BLaER1 treated with 17β-estradiol and CSF1 and Interleukin-3, amounts not matched to agents 10 nM and 100 nM (cell line): ENCODE measurements at regions not wholly inside any gene's neighbourhood (a gene's known extent, or its start where the extent isn't known, plus 50 kb on each side); places are given as distances from the start of the nearest gene placed in this dataset.

ENCODE experiments used
- H3K27ac ChIP-seq, 11 experiments: shearing (Covaris generic); formaldehyde crosslinking; 2 replicates each; pipeline ENCODE4 v1.8.1; 2022
- H3K27me3 ChIP-seq, 11 experiments: shearing (Covaris generic); formaldehyde crosslinking; 2 replicates each; pipeline ENCODE4 v1.8.1; 2022
- H3K36me3 ChIP-seq, 11 experiments: shearing (Covaris generic); formaldehyde crosslinking; 2 replicates each; pipeline ENCODE4 v1.8.1; 2022
- H3K4me1 ChIP-seq, 10 experiments: shearing (Covaris generic); formaldehyde crosslinking; 2 replicates each; pipeline ENCODE4 v1.8.1; 2022
- H3K4me2 ChIP-seq, 11 experiments: shearing (Covaris generic); formaldehyde crosslinking; 2 replicates each; pipeline ENCODE4 v1.8.1; 2022
- H3K4me3 ChIP-seq, 10 experiments: shearing (Covaris generic); formaldehyde crosslinking; 2 replicates each; pipeline ENCODE4 v1.8.1; 2022
- H3K9ac ChIP-seq, 11 experiments: shearing (Covaris generic); formaldehyde crosslinking; 2 replicates each; pipeline ENCODE4 v1.8.1; 2022
- H3K9me3 ChIP-seq, 11 experiments: shearing (Covaris generic); formaldehyde crosslinking; replicated peaks in 1 of 11; 2 replicates each; pipeline ENCODE4 v1.8.1; 2022
- H4K20me1 ChIP-seq, 11 experiments: shearing (Covaris generic); formaldehyde crosslinking; 2 replicates each; pipeline ENCODE4 v1.8.1; 2022
- Cebpa-rat ChIP-seq, 11 experiments: shearing (Covaris generic); IDR thresholded peaks; 2 replicates each; pipeline ENCODE4 v1.8.1; 2022

DNA sequence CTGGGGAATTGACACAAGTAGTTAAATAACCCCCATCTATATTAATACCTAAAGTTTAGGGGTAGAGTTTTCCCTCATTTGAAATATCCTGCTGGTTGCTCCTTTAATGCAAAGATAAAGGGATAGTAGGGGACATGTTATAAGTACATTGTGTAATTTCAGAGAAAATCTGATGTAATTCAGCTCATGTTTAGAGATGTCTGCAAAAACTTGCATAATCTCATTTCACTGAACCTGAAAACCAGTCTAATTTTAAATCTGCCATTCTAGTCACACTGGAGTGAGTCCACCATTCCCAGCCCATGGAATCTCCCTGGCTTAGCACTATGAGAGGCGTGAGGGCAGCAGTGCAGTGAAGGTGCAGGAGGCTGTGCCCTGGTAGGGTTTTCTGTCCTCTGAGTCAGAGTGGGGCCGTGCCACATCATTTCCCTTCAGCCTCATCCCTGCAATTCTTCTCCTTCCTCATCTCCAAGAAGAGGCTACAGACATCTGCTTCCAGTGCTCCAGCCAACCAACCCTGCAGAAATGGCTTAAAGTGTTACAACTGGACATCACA lies 246.3 kb upstream of the UMPS start:
- H3K9ac ChIP-seq, result no peak overlapping the region
- H3K9me3 ChIP-seq, result no peaks in the 10 kb centered on the region
- H3K4me1 ChIP-seq, result no peaks in the 10 kb centered on the region
- H3K36me3 ChIP-seq, result peaks cover 0 to 5% (median 0%) of the 10 kb centered on the region in 11 experiments; a peak in 2 of 22 replicates
- TF ChIP-seq Cebpa-rat (IDR thresholded peaks at IDR 0.05), result no peak
- H3K4me2 ChIP-seq, result no peak overlapping the region
- no peaks in the 10 kb centered on the region for H3K27me3 ChIP-seq
- no peak overlapping the region for H3K4me3 ChIP-seq
- no peak overlapping the region for H3K27ac ChIP-seq
- no peaks in the 10 kb centered on the region for H4K20me1 ChIP-seq

DNA sequence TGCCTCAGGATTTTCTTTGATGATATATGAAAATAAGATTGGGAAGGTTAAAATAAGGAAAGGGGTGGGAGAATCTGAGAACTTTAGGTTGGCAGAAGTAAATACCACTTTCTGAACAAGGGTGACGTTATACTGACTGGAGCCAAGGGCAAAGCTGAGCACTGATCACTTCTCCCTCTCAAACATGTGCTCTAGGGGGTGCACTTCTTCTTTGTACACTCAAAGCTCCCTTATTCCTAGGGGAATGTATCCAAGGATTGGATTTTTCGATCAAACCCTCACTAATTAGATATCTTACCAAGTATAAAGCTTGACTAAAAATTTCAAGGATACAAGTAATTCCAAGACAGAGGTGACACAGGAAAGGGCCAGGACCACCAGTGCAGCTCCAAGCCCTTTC lies 243.9 kb upstream of the UMPS start:
- H3K4me3 ChIP-seq, result no peak overlapping the region
- no peak overlapping the region for H3K27ac ChIP-seq
- no peak overlapping the region for H3K9ac ChIP-seq
- H3K27me3 ChIP-seq, result no peaks in the 10 kb centered on the region
- peaks cover 0 to 5% (median 0%) of the 10 kb centered on the region in 11 experiments; a peak in 2 of 22 replicates for H3K36me3 ChIP-seq
- H4K20me1 ChIP-seq, result no peaks in the 10 kb centered on the region
- no peaks in the 10 kb centered on the region for H3K9me3 ChIP-seq
- TF ChIP-seq Cebpa-rat (IDR thresholded peaks at IDR 0.05), result no peak
- H3K4me1 ChIP-seq, result peaks cover 0 to 9% (median 0%) of the 10 kb centered on the region in 10 experiments; a peak in 3 of 20 replicates
- no peak overlapping the region for H3K4me2 ChIP-seq

DNA sequence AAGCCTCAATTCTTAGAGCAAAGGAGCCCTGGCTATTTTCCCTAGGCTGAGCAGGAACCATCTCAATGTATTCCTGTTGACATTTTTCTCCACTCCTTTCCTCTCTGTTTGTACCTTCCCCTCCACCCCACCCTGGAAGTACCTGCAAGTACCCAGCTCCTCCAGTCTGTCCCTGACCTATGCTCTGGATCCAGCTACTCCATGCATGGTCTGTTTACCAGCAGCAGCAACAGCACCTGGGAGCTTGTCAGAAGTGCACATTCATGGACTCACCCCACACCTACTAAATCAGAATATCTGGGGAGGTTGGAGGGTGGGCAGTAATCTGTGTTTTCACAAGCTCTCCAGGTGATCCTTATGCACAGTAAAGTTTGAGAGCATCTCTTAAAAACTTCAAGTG lies 240.7 kb upstream of the UMPS start:
- TF ChIP-seq Cebpa-rat (IDR thresholded peaks at IDR 0.05), result no peak
- H4K20me1 ChIP-seq, result no peaks in the 10 kb centered on the region
- no peaks in the 10 kb centered on the region for H3K9me3 ChIP-seq
- no peak overlapping the region for H3K27ac ChIP-seq
- peaks cover 0 to 5% (median 0%) of the 10 kb centered on the region in 11 experiments; a peak in 1 of 22 replicates for H3K36me3 ChIP-seq
- H3K4me2 ChIP-seq, result no peak overlapping the region
- H3K4me1 ChIP-seq, result peaks cover 8 to 24% (median 13%) of the 10 kb centered on the region in 10 experiments
- H3K4me3 ChIP-seq, result no peak overlapping the region
- H3K9ac ChIP-seq, result no peak overlapping the region
- no peaks in the 10 kb centered on the region for H3K27me3 ChIP-seq

DNA sequence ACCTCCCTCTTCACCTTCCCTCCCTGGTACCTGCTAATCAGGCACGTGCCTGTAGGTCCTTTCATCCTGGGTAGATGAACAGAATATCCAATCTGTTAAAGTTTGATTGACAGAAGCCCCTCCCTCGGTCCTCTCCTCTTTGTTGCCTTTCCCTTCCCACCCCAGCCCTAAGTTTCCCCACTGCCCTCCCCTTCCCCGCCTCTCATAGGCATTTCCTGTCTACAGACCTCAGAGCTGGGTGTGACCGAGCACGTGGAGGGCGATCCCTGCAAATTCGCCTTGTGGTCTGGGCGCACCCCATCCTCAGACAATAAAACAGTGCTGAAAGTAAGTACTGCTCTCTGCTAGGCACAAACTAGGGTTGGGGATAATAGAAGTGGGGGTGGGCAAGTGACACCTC lies 239.2 kb upstream of the UMPS start:
- Histone ChIP-seq H3K9ac (no peak overlapping the region), H3K4me2 (peak overlapping the region in 4 of 11 experiments; percentile 7 to 29 (median 20); a peak in 4 of 22 replicates), H3K9me3 (no peaks in the 10 kb centered on the region), H3K4me1 (peaks cover 22 to 38% (median 29%) of the 10 kb centered on the region in 10 experiments), H3K27ac (no peak overlapping the region), H4K20me1 (no peaks in the 10 kb centered on the region), H3K4me3 (no peak overlapping the region), H3K27me3 (no peaks in the 10 kb centered on the region), H3K36me3 (peaks cover 0 to 5% (median 0%) of the 10 kb centered on the region in 11 experiments; a peak in 1 of 22 replicates)
- no peak for TF ChIP-seq Cebpa-rat (IDR thresholded peaks at IDR 0.05)

- H3K9me3 ChIP-seq, result no peaks in the 10 kb centered on the region
- no peaks in the 10 kb centered on the region for H3K27me3 ChIP-seq
- H3K4me1 ChIP-seq, result peaks cover 30 to 46% (median 36%) of the 10 kb centered on the region in 10 experiments
- no peak for TF ChIP-seq Cebpa-rat (IDR thresholded peaks at IDR 0.05)
- H3K4me2 ChIP-seq, result no peak overlapping the region
- no peak overlapping the region for H3K4me3 ChIP-seq
- no peak overlapping the region for H3K27ac ChIP-seq
- H3K36me3 ChIP-seq, result peaks cover 0 to 5% (median 0%) of the 10 kb centered on the region in 11 experiments; a peak in 1 of 22 replicates
- no peaks in the 10 kb centered on the region for H4K20me1 ChIP-seq
- H3K9ac ChIP-seq, result no peak overlapping the region
Observed at GRCh38 chr3:124491875-124492274, 238.4 kb upstream of the UMPS start.

GRCh38 chr3:124492824-124493223 lies 237.4 kb upstream of the UMPS start:
- H3K27ac ChIP-seq, result no peak overlapping the region
- peaks cover 38 to 56% (median 43%) of the 10 kb centered on the region in 10 experiments for H3K4me1 ChIP-seq
- H3K9me3 ChIP-seq, result no peaks in the 10 kb centered on the region

DNA sequence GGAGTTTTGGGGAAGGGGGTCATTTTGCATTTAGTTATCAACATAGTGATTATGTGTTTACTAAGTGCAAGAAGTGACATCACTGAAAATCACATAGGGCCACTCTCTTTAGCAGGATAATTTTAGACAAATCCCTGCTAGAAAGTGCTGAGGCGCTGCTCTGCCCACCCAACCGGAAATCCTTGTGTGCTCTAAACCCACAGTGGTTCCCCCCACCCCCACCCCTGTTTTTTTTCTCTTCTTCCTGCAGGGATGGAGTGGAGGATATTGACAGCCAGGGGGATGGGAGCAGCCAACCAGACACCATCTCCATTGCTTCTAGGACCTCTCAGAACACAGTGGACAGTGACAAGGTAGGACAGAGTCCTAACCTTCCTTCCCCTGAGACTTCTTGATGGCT lies 234.2 kb upstream of the UMPS start:
- H3K9ac ChIP-seq, result no peak overlapping the region
- H3K36me3 ChIP-seq, result no peaks in the 10 kb centered on the region
- H4K20me1 ChIP-seq, result no peaks in the 10 kb centered on the region
- peaks cover 38 to 54% (median 43%) of the 10 kb centered on the region in 10 experiments for H3K4me1 ChIP-seq
- TF ChIP-seq Cebpa-rat (IDR thresholded peaks at IDR 0.05), result no peak
- peak overlapping the region; percentile 55 to 72 (median 67) for H3K4me2 ChIP-seq
- no peak overlapping the region for H3K4me3 ChIP-seq
- H3K27ac ChIP-seq, result peak overlapping the region in 5 of 11 experiments; percentile 30 to 45 (median 40); a peak in 4 of 22 replicates
- no peaks in the 10 kb centered on the region for H3K27me3 ChIP-seq
- H3K9me3 ChIP-seq, result no peaks in the 10 kb centered on the region

More at GRCh38 chr3:124492824-124493223, 237.4 kb upstream of the UMPS start:
- Histone ChIP-seq H3K27me3 (no peaks in the 10 kb centered on the region), H3K9ac (no peak overlapping the region), H3K4me3 (no peak overlapping the region), H4K20me1 (no peaks in the 10 kb centered on the region), H3K4me2 (no peak overlapping the region), H3K36me3 (peaks cover 0 to 5% (median 0%) of the 10 kb centered on the region in 11 experiments; a peak in 1 of 22 replicates)
- TF ChIP-seq Cebpa-rat (IDR thresholded peaks at IDR 0.05), result no peak

DNA sequence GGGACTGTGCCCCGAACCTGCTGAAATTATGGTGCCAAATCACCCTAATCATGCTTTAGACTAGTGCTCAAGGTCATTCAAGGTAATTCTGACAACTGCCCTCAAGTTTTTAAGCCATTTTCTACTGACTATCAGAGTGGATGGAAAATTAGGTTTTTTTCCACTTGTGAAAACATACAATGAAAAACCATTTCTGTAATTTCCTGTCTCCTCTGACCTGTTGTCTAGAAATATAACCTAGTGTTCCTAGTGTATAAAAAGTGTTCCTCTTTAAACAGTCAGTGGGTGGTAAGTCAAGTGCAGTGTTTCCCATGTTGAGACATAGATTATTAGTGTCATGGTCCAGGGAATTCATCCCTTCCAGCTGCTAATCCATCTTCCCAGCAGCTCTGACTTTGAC lies 232.8 kb upstream of the UMPS start:
- H3K4me1 ChIP-seq, result peaks cover 38 to 48% (median 43%) of the 10 kb centered on the region in 10 experiments
- no peaks in the 10 kb centered on the region for H3K9me3 ChIP-seq
- H3K4me2 ChIP-seq, result peak overlapping the region in 9 of 11 experiments; percentile 13 to 72 (median 64); a peak in 13 of 22 replicates
- no peak overlapping the region; a peak in 1 of 22 replicates for H3K27ac ChIP-seq
- H3K4me3 ChIP-seq, result no peak overlapping the region
- H4K20me1 ChIP-seq, result no peaks in the 10 kb centered on the region
- TF ChIP-seq Cebpa-rat (IDR thresholded peaks at IDR 0.05), result no peak
- H3K9ac ChIP-seq, result no peak overlapping the region
- no peaks in the 10 kb centered on the region for H3K27me3 ChIP-seq
- H3K36me3 ChIP-seq, result no peaks in the 10 kb centered on the region

- no peaks in the 10 kb centered on the region for H3K9me3 ChIP-seq
- H3K27ac ChIP-seq, result no peak overlapping the region
- no peak overlapping the region for H3K4me2 ChIP-seq
- no peak for TF ChIP-seq Cebpa-rat (IDR thresholded peaks at IDR 0.05)
- H4K20me1 ChIP-seq, result no peaks in the 10 kb centered on the region
- no peaks in the 10 kb centered on the region for H3K27me3 ChIP-seq
- peaks cover 32 to 41% (median 37%) of the 10 kb centered on the region in 10 experiments for H3K4me1 ChIP-seq
- no peak overlapping the region for H3K9ac ChIP-seq
- no peaks in the 10 kb centered on the region for H3K36me3 ChIP-seq
- no peak overlapping the region for H3K4me3 ChIP-seq
Observed at GRCh38 chr3:124498891-124499290, 231.4 kb upstream of the UMPS start.
